K562 (cell line): ENCODE measurements at regions not wholly inside any gene's neighbourhood (a gene's known extent, or its start where the extent isn't known, plus 50 kb on each side); places are given as distances from the start of the nearest gene placed in this dataset.

ENCODE experiments used
- ATAC-seq: fragments of 200-7000 bp; cut with Tn5 transposase; 3 replicates; pipeline ENCODE4 v1.9.1; 2020; ENCODE audit warnings: moderate library complexity
- BruUV-seq: library from RNA; stranded (reverse); fragments of 400-500 nt; replicated peaks from 2 replicates; lab custom pipeline; 2021; lab: Mats Ljungman, UMichigan
- CTCF ChIA-PET: fragments of 300-600 bp; formaldehyde crosslinking; extraction: SDS; loops from one replicate; lab custom pipeline; 2021; ENCODE audit warnings: low intra/inter-chr PET ratio; lab: Yijun Ruan, JAX
- POLR2A ChIA-PET: fragments of 300-600, 350-650 bp; sonication (Branson Sonifier 250); formaldehyde crosslinking; extraction: SDS; loops from one replicate; lab custom pipeline; 2021; ENCODE audit warnings: antibody characterized with exemption, inconsistent platforms; lab: Yijun Ruan, JAX
- DNase-seq, 4 experiments: peaks; one replicate each; pipeline versions ENCODE4 v3.0.0 to v3.0.0-alpha.2; 2011 to 2018; ENCODE audit warnings: low spot score in 3 of 4, mixed read lengths in 3 of 4; ENCODE audit errors: extremely low read depth in 1 of 4
- FAIRE-seq: peaks from 2 replicates; lab custom pipeline; 2011; peaks lifted over from hg19 to GRCh38; lab: Jason Lieb, UNC
- H2AFZ ChIP-seq: 2 replicates; pipeline ENCODE4 v1.6.0; 2011; ENCODE audit warnings: low read depth, low read length, control low read depth, inconsistent platforms
- H3K27ac ChIP-seq: fragments of 200-600 bp; 3 replicates; pipeline ENCODE4 v1.8.0; 2011; ENCODE audit warnings: low read depth, mild to moderate bottlenecking, control low read depth, inconsistent platforms, low read length, moderate library complexity, mixed read lengths; ENCODE audit errors: extremely low read depth
- H3K27me3 ChIP-seq, 2 experiments: fragments of 300-600 bp in 1 of 2; 2 replicates in 1 of 2; 3 replicates in 1 of 2; pipeline versions ENCODE4 v1.6.0 to v1.8.0; 2011; ENCODE audit warnings: inconsistent platforms in 2 of 2, low read length in 2 of 2, mild to moderate bottlenecking in 1 of 2, mixed read lengths in 1 of 2, moderate library complexity in 1 of 2; ENCODE audit not compliant: control insufficient read depth in 2 of 2, insufficient read depth in 2 of 2
- H3K36me3 ChIP-seq: fragments of 300-600 bp; 3 replicates; pipeline ENCODE4 v1.8.0; 2011; ENCODE audit warnings: mild to moderate bottlenecking, low read length, inconsistent platforms; ENCODE audit not compliant: control insufficient read depth, insufficient read depth
- H3K4me1 ChIP-seq, 2 experiments: fragments of 200-600 bp in 1 of 2; replicated peaks in 1 of 2; 2 replicates in 1 of 2; 3 replicates in 1 of 2; pipeline versions ENCODE4 v1.5.1 to v1.8.0; 2011; ENCODE audit warnings: inconsistent platforms in 2 of 2, low read length in 2 of 2, mild to moderate bottlenecking in 1 of 2, mixed read lengths in 1 of 2, moderate library complexity in 1 of 2; ENCODE audit not compliant: control insufficient read depth in 2 of 2, insufficient read depth in 2 of 2
- H3K4me2 ChIP-seq: 2 replicates; pipeline ENCODE4 v1.6.1; 2011; ENCODE audit warnings: low read length, control low read depth, inconsistent platforms, mixed read lengths; ENCODE audit not compliant: insufficient read depth
- H3K4me3 ChIP-seq: fragments of 200-600 bp; sonication (generic), shearing (Covaris generic); 2 replicates; pipeline ENCODE4 v1.5.1; 2016; ENCODE audit warnings: control low read depth, inconsistent platforms
- H3K79me2 ChIP-seq: fragments of 200-600 bp; 3 replicates; pipeline ENCODE4 v1.8.0; 2011; ENCODE audit warnings: low read length, inconsistent platforms; ENCODE audit not compliant: control insufficient read depth, insufficient read depth
- H3K9ac ChIP-seq, 2 experiments: 2 replicates each; pipeline versions ENCODE4 v1.6.0 to v1.6.1; 2011; ENCODE audit warnings: low read depth in 2 of 2, low read length in 2 of 2, control low read depth in 1 of 2, inconsistent platforms in 1 of 2, mild to moderate bottlenecking in 1 of 2, mixed read lengths in 1 of 2; ENCODE audit not compliant: insufficient read depth in 1 of 2
- H3K9me1 ChIP-seq: one replicate; pipeline ENCODE4 v1.6.0; 2011; ENCODE audit warnings: inconsistent platforms, mild to moderate bottlenecking, low read length, moderate library complexity; ENCODE audit not compliant: control insufficient read depth, insufficient read depth
- H3K9me3 ChIP-seq: replicated peaks from 2 replicates; pipeline ENCODE4 v1.5.1; 2011; ENCODE audit warnings: low read depth, low read length, inconsistent platforms; ENCODE audit not compliant: control insufficient read depth, insufficient read depth
- H4K20me1 ChIP-seq: replicated peaks from 2 replicates; pipeline ENCODE4 v1.6.1; 2011; ENCODE audit warnings: low read length, inconsistent platforms, mixed read lengths; ENCODE audit not compliant: control insufficient read depth, insufficient read depth
- ADNP ChIP-seq: fragments of 200-800 bp; sonication (Bioruptor generic); IDR thresholded peaks from 2 replicates; pipeline ENCODE4 v1.6.1; 2016; ENCODE audit warnings: missing genetic modification characterization, missing compliant biosample characterization
- LEF1 ChIP-seq: fragments of 450-650 bp; IDR thresholded peaks from 2 replicates; pipeline ENCODE4 v1.6.1; 2016; ENCODE audit warnings: mild to moderate bottlenecking
- NFIC ChIP-seq: fragments of 450-650 bp; IDR thresholded peaks from 2 replicates; pipeline ENCODE4 v1.6.1; 2017; ENCODE audit warnings: mild to moderate bottlenecking, inconsistent platforms
- NFIX ChIP-seq: fragments of 250-450 bp; sonication (Bioruptor Pico); IDR thresholded peaks from 2 replicates; pipeline ENCODE4 v1.4.0; 2020; ENCODE audit warnings: low read depth, mild to moderate bottlenecking, moderate library complexity
- RFX5 ChIP-seq: IDR thresholded peaks from 2 replicates; pipeline ENCODE4 v1.6.1; 2011; ENCODE audit warnings: low read depth, mild to moderate bottlenecking, improper control_type of control experiment, low read length
- SFPQ ChIP-seq: fragments of 200-400 bp; formaldehyde crosslinking; IDR thresholded peaks from 2 replicates; pipeline ENCODE4 v1.6.1; 2017; ENCODE audit warnings: mild to moderate bottlenecking, low read depth, low read length, moderate library complexity
- SNAPC5 ChIP-seq: fragments of 250-450 bp; sonication (Bioruptor Pico); IDR thresholded peaks from 2 replicates; pipeline ENCODE4 v1.8.0; 2021; ENCODE audit warnings: moderate library complexity, mild to moderate bottlenecking, inconsistent platforms
- ZNF561 ChIP-seq: fragments of 450-650 bp; formaldehyde crosslinking; conservative IDR thresholded peaks from 2 replicates; pipeline ENCODE4 v1.4.0; 2020; ENCODE audit warnings: mild to moderate bottlenecking, moderate library complexity
- WGBS: fragments of 100-300 bp; shearing (Covaris generic); methylation state at CpG from one replicate; pipeline ENCODE4 v1.1.6; 2016; ENCODE audit warnings: low coverage, mixed read lengths; ENCODE audit not compliant: insufficient coverage; ENCODE audit errors: missing lambda C conversion rate; 5-methylcytosine and 5-hydroxymethylcytosine counted together
- in situ Hi-C: fragments of 300-500 bp; cut with MboI; formaldehyde crosslinking; loops from 4 replicates; pipeline ENCODE4 v1.15.0; 2018; ENCODE audit warnings: inconsistent platforms, mixed read lengths
- intact Hi-C: fragments of 100-400 bp; cut with micrococcal nuclease; formaldehyde crosslinking; loops from 2 replicates; pipeline ENCODE4 v1.14.2; 2022
- TF ChIP-seq, protein P1 (sequence below): fragments of 250-450 bp; sonication (Bioruptor Pico); IDR thresholded peaks from 2 replicates; pipeline ENCODE4 v1.9.0; 2021; ENCODE audit warnings: mild to moderate bottlenecking

DNA sequence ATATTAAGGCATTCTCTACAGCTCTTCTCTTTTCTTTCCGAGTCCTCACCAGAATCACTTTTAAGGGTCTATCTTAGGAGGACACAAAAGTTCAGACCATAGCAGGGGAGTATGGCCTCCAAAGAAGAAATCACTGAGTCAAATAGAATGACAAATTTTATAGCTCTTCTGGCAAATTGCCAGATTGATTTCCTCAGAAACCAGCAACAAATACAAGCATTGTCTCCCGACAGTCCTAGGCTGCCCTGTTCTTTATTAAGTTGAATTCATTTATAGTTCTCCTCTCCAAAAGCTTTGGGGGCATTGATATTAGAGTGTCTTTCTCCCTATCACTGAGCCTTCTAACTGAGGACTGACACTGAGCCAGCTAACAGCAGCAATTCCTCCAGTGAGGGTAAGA, 156.4 kb upstream of the FRMD6 start:
- intact Hi-C loops, result no loop called here
- H3K4me1 ChIP-seq, result no peaks in the 10 kb centered on the region
- no peak for FAIRE-seq
- H2AFZ ChIP-seq, result no peak overlapping the region
- H4K20me1 ChIP-seq, result no peaks in the 10 kb centered on the region
- no peak overlapping the region for H3K4me2 ChIP-seq
- H3K27me3 ChIP-seq, result no peaks in the 10 kb centered on the region
- TF ChIP-seq ZNF561 (CRISPR knock-in tag) (no peak), NFIX (CRISPR knock-in tag) (peak; percentile 73), NFIC (peak; percentile 65)
- no peak overlapping the region for H3K4me3 ChIP-seq
- no peak overlapping the region for H3K27ac ChIP-seq
- H3K79me2 ChIP-seq, result no peaks in the 10 kb centered on the region
- no peaks in the 10 kb centered on the region for H3K36me3 ChIP-seq
- H3K9me3 ChIP-seq, result no peaks in the 10 kb centered on the region
- no peaks in the 10 kb centered on the region for H3K9me1 ChIP-seq
- ChIA-PET POLR2A (no interaction called here), CTCF (no interaction called here)
- DNase-seq, result no peak
- no peak overlapping the region for H3K9ac ChIP-seq
- BruUV-seq, result no TSS peak
- in situ Hi-C loops, result no loop called here
- 0% methylated on average over 2 of the region's 2 CpGs for WGBS
- no peak for ATAC-seq

- DNase-seq (no peak), FAIRE-seq (no peak), ATAC-seq (no peak)
- no peaks in the 10 kb centered on the region for H4K20me1 ChIP-seq
- H3K4me2 ChIP-seq, result no peak overlapping the region
- no peak overlapping the region for H3K4me3 ChIP-seq
- TF ChIP-seq SNAPC5 (CRISPR knock-in tag) (no peak), ADNP (tag) (no peak), LEF1 (no peak), SFPQ (no peak), RFX5 (no peak)
- TF ChIP-seq, protein P1, sequence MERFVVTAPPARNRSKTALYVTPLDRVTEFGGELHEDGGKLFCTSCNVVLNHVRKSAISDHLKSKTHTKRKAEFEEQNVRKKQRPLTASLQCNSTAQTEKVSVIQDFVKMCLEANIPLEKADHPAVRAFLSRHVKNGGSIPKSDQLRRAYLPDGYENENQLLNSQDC (CRISPR knock-in tag), result no peak
- H3K27ac ChIP-seq, result no peak overlapping the region
- under 1% methylated on average over 10 of the region's 10 CpGs for WGBS
- no peaks in the 10 kb centered on the region for H3K27me3 ChIP-seq
- H2AFZ ChIP-seq, result no peak overlapping the region
- ChIA-PET POLR2A (interaction anchor here (0.5 kb wide), 1 partner anchor 309 kb away, joined by 3 read pairs; no protein-coding TSS in a partner anchor), CTCF (no interaction called here)
- in situ Hi-C loops, result no loop called here
- no TSS peak for BruUV-seq
- intact Hi-C loops, result no loop called here
- H3K9me3 ChIP-seq, result no peaks in the 10 kb centered on the region
- H3K9ac ChIP-seq, result no peak overlapping the region
- no peaks in the 10 kb centered on the region for H3K36me3 ChIP-seq
- no peaks in the 10 kb centered on the region for H3K4me1 ChIP-seq
- H3K79me2 ChIP-seq, result no peaks in the 10 kb centered on the region
- no peaks in the 10 kb centered on the region for H3K9me1 ChIP-seq
Observed at GRCh38 chr14:51498411-51499227, 153.1 kb upstream of the FRMD6 start.
